Neural progenitor cell (in vitro differentiated cells): ENCODE measurements at regions not wholly inside any gene's neighbourhood (a gene's known extent, or its start where the extent isn't known, plus 50 kb on each side); places are given as distances from the start of the nearest gene placed in this dataset.

Experiments
- DNase-seq: peaks from one replicate; pipeline ENCODE4 v3.0.0-alpha.2; 2016; ENCODE audit warnings: low spot score
- H2AFZ ChIP-seq: fragments of 200-600 bp; sonication (generic); replicated peaks from 2 replicates; pipeline ENCODE4 v1.6.1; 2016; ENCODE audit warnings: antibody characterized with exemption
- H3F3A ChIP-seq: fragments of 200-600 bp; sonication (generic); 2 replicates; pipeline ENCODE4 v1.6.1; 2016; ENCODE audit warnings: antibody characterized with exemption, low read depth
- H3K27ac ChIP-seq: fragments of 200-600 bp; sonication (generic); 2 replicates; pipeline ENCODE4 v1.5.1; 2016; ENCODE audit warnings: mild to moderate bottlenecking
- H3K27me3 ChIP-seq: fragments of 200-600 bp; sonication (generic); 2 replicates; pipeline ENCODE4 v1.6.1; 2016; ENCODE audit warnings: mild to moderate bottlenecking, moderate library complexity
- H3K36me3 ChIP-seq: fragments of 200-600 bp; sonication (generic); 2 replicates; pipeline ENCODE4 v1.5.1; 2016
- H3K4me1 ChIP-seq: fragments of 200-600 bp; sonication (generic); 2 replicates; pipeline ENCODE4 v1.6.1; 2016; ENCODE audit warnings: mixed run types
- H3K4me2 ChIP-seq: fragments of 200-600 bp; sonication (generic); 2 replicates; pipeline ENCODE4 v1.6.1; 2016
- H3K4me3 ChIP-seq: fragments of 200-600 bp; sonication (generic); 2 replicates; pipeline ENCODE4 v1.5.1; 2016
- H3K79me2 ChIP-seq: fragments of 200-600 bp; sonication (generic); 2 replicates; pipeline ENCODE4 v1.6.1; 2016; ENCODE audit warnings: low read depth
- H3K9ac ChIP-seq: fragments of 200-600 bp; sonication (generic); 2 replicates; pipeline ENCODE4 v1.6.1; 2016
- H3K9me3 ChIP-seq: fragments of 200-600 bp; sonication (generic); 2 replicates; pipeline ENCODE4 v1.5.1; 2016; ENCODE audit warnings: low read depth
- H4K20me1 ChIP-seq: fragments of 200-600 bp; sonication (generic); 2 replicates; pipeline ENCODE4 v1.6.1; 2016; ENCODE audit warnings: low read depth
- H3K27ac Mint-ChIP-seq: 3 replicates; pipeline ENCODE4 v1.8.0; 2021; ENCODE audit warnings: mixed read lengths
- H3K27me3 Mint-ChIP-seq: 2 replicates; pipeline ENCODE4 v1.8.0; 2022; ENCODE audit warnings: low read depth, mild to moderate bottlenecking, inconsistent platforms, moderate library complexity, mixed read lengths; ENCODE audit not compliant: insufficient read depth
- H3K36me3 Mint-ChIP-seq: 3 replicates; pipeline ENCODE4 v1.8.0; 2021; ENCODE audit warnings: mixed read lengths
- H3K4me1 Mint-ChIP-seq: 3 replicates; pipeline ENCODE4 v1.8.0; 2021; ENCODE audit warnings: mixed read lengths
- H3K4me3 Mint-ChIP-seq: 3 replicates; pipeline ENCODE4 v1.8.0; 2021; ENCODE audit warnings: mild to moderate bottlenecking, moderate library complexity, mixed read lengths
- H3K9me3 Mint-ChIP-seq: 3 replicates; pipeline ENCODE4 v1.8.0; 2020; ENCODE audit warnings: mixed read lengths
- CTCF ChIP-seq: fragments of 200-600 bp; sonication (generic); IDR thresholded peaks from 2 replicates; pipeline ENCODE4 v1.5.1; 2017; ENCODE audit warnings: antibody characterized with exemption, mild to moderate bottlenecking
- EZH2 ChIP-seq: fragments of 200-600 bp; sonication (generic); IDR thresholded peaks from 2 replicates; pipeline ENCODE4 v1.6.1; 2017; ENCODE audit warnings: antibody characterized with exemption, mild to moderate bottlenecking, moderate library complexity
- EZH2phosphoT487 ChIP-seq: fragments of 200-600 bp; sonication (generic); IDR thresholded peaks from 2 replicates; pipeline ENCODE4 v1.6.1; 2017; ENCODE audit warnings: antibody characterized with exemption

GRCh38 chr18:61248589-61248988 lies 84.6 kb upstream of the CDH20 start:
- H3K27ac ChIP-seq: no peak overlapping the region
- no peaks in the 10 kb centered on the region for H4K20me1 ChIP-seq
- Mint-ChIP-seq H3K27ac (no peak overlapping the region), H3K4me3 (no peak overlapping the region), H3K9me3 (no peaks in the 10 kb centered on the region), H3K4me1 (no peaks in the 10 kb centered on the region), H3K36me3 (no peaks in the 10 kb centered on the region), H3K27me3 (no peaks in the 10 kb centered on the region)
- H3K79me2 ChIP-seq: no peaks in the 10 kb centered on the region
- H3K9ac ChIP-seq: no peak overlapping the region
- no peak overlapping the region for H3K4me3 ChIP-seq
- TF ChIP-seq EZH2 (no peak), CTCF (no peak), EZH2phosphoT487 (no peak)
- no peak overlapping the region for H3K4me2 ChIP-seq
- no peaks in the 10 kb centered on the region for H3K9me3 ChIP-seq
- H3K4me1 ChIP-seq: no peaks in the 10 kb centered on the region
- no peak for DNase-seq
- H3F3A ChIP-seq: no peaks in the 10 kb centered on the region
- no peaks in the 10 kb centered on the region for H3K36me3 ChIP-seq
- no peak overlapping the region for H2AFZ ChIP-seq
- no peaks in the 10 kb centered on the region for H3K27me3 ChIP-seq

- DNase-seq: no peak
- no peak overlapping the region for H3K4me3 ChIP-seq
- Mint-ChIP-seq H3K4me1 (peaks cover 3% of the 10 kb centered on the region), H3K27me3 (no peaks in the 10 kb centered on the region), H3K27ac (no peak overlapping the region), H3K4me3 (no peak overlapping the region), H3K9me3 (no peaks in the 10 kb centered on the region), H3K36me3 (no peaks in the 10 kb centered on the region)
- no peaks in the 10 kb centered on the region for H3K9me3 ChIP-seq
- H4K20me1 ChIP-seq: no peaks in the 10 kb centered on the region
- no peaks in the 10 kb centered on the region for H3K36me3 ChIP-seq
- H3K4me2 ChIP-seq: no peak overlapping the region
- no peak overlapping the region for H2AFZ ChIP-seq
- no peaks in the 10 kb centered on the region for H3K27me3 ChIP-seq
- TF ChIP-seq EZH2phosphoT487 (no peak), CTCF (no peak), EZH2 (no peak)
- no peaks in the 10 kb centered on the region for H3F3A ChIP-seq
- peaks cover 5% of the 10 kb centered on the region for H3K4me1 ChIP-seq
- no peaks in the 10 kb centered on the region for H3K79me2 ChIP-seq
- H3K9ac ChIP-seq: no peak overlapping the region
- H3K27ac ChIP-seq: no peak overlapping the region
These were observed 76.9 kb upstream of the CDH20 start for GRCh38 chr18:61256291-61256690.

GRCh38 chr18:61261870-61262269 lies 71.4 kb upstream of the CDH20 start:
- Histone ChIP-seq H4K20me1 (no peaks in the 10 kb centered on the region), H3K9ac (no peak overlapping the region), H3K4me2 (no peak overlapping the region), H3K4me1 (peaks cover 5% of the 10 kb centered on the region), H3K27me3 (no peaks in the 10 kb centered on the region), H3K27ac (no peak overlapping the region), H3K4me3 (no peak overlapping the region), H3K36me3 (no peaks in the 10 kb centered on the region), H3K79me2 (no peaks in the 10 kb centered on the region), H3K9me3 (no peaks in the 10 kb centered on the region), H3F3A (no peaks in the 10 kb centered on the region), H2AFZ (no peak overlapping the region)
- no peak for TF ChIP-seq EZH2phosphoT487
- no peak for TF ChIP-seq CTCF
- no peak for TF ChIP-seq EZH2
- no peak for DNase-seq
- Mint-ChIP-seq H3K4me3 (no peak overlapping the region), H3K27me3 (peaks cover 3% of the 10 kb centered on the region), H3K4me1 (peaks cover 3% of the 10 kb centered on the region), H3K36me3 (no peaks in the 10 kb centered on the region), H3K9me3 (peaks cover 5% of the 10 kb centered on the region), H3K27ac (no peak overlapping the region)

GRCh38 chr18:61272793-61273192 lies 60.4 kb upstream of the CDH20 start:
- H3K9me3 Mint-ChIP-seq: no peaks in the 10 kb centered on the region

More at GRCh38 chr18:61272793-61273192, 60.4 kb upstream of the CDH20 start:
- Histone ChIP-seq H2AFZ (no peak overlapping the region), H3K36me3 (no peaks in the 10 kb centered on the region), H4K20me1 (no peaks in the 10 kb centered on the region), H3K4me1 (peaks cover 31% of the 10 kb centered on the region), H3K79me2 (no peaks in the 10 kb centered on the region), H3K9ac (no peak overlapping the region), H3K9me3 (no peaks in the 10 kb centered on the region), H3K4me2 (no peak overlapping the region), H3F3A (peaks cover 26% of the 10 kb centered on the region), H3K4me3 (no peak overlapping the region), H3K27me3 (no peaks in the 10 kb centered on the region), H3K27ac (peak overlapping the region; percentile 82)
- H3K4me3 Mint-ChIP-seq: no peak overlapping the region
- TF ChIP-seq EZH2: no peak
- no peak for TF ChIP-seq EZH2phosphoT487
- no peak for TF ChIP-seq CTCF
- H3K27me3 Mint-ChIP-seq: no peaks in the 10 kb centered on the region
- H3K27ac Mint-ChIP-seq: no peak overlapping the region
- H3K4me1 Mint-ChIP-seq: peaks cover 3% of the 10 kb centered on the region
- H3K36me3 Mint-ChIP-seq: no peaks in the 10 kb centered on the region
- DNase-seq: no peak
